ENCODE measurements at regions not wholly inside any gene's neighbourhood (a gene's known extent, or its start where the extent isn't known, plus 50 kb on each side); places are given as distances from the start of the nearest gene placed in this dataset.
"Not testable (repeated sequence)": the region's sequence is repeated elsewhere in the genome, so short reads cannot be mapped to it uniquely, and the experiment has no call there.

- DNase-seq (ENCODE audit: low spot score) = no peak
Observed at GRCh38 chr3:106882297-106882696, 494.9 kb upstream of the CCDC54 start.

GRCh38 chr3:106906074-106906473 is 471.2 kb upstream of the CCDC54 start:
- no peak for DNase-seq (ENCODE audit: low spot score)

GRCh38 chr3:106908181-106908938 is 468.9 kb upstream of the CCDC54 start:
- no peak for DNase-seq (ENCODE audit: low spot score)

GRCh38 chr3:106913111-106913698 is 464.0 kb upstream of the CCDC54 start:
- DNase-seq (ENCODE audit: low spot score) = peak; percentile 62

GRCh38 chr3:106913966-106914365 is 463.3 kb upstream of the CCDC54 start:
- DNase-seq (ENCODE audit: low spot score) = no peak

- no peak for DNase-seq (ENCODE audit: low spot score)
Observed at GRCh38 chr3:106920609-106921008, 456.6 kb upstream of the CCDC54 start.

- no peak for DNase-seq (ENCODE audit: low spot score)
Observed at GRCh38 chr3:106929081-106929480, 448.2 kb upstream of the CCDC54 start.

GRCh38 chr3:106930086-106930485 is 447.2 kb upstream of the CCDC54 start:
- DNase-seq (ENCODE audit: low spot score) = no peak

- DNase-seq (ENCODE audit: low spot score) = no peak
Observed at GRCh38 chr3:106931904-106932303, 445.3 kb upstream of the CCDC54 start.

GRCh38 chr3:106936337-106936736 is 440.9 kb upstream of the CCDC54 start:
- no peak for DNase-seq (ENCODE audit: low spot score)

- DNase-seq (ENCODE audit: low spot score) = no peak
Observed at GRCh38 chr3:106942051-106942450, 435.2 kb upstream of the CCDC54 start.

- DNase-seq (ENCODE audit: low spot score) = no peak
Observed at GRCh38 chr3:106943071-106943470, 434.2 kb upstream of the CCDC54 start.

- DNase-seq (ENCODE audit: low spot score) = no peak
Observed at GRCh38 chr3:106945435-106945834, 431.8 kb upstream of the CCDC54 start.

GRCh38 chr3:106946866-106947265 is 430.4 kb upstream of the CCDC54 start:
- DNase-seq (ENCODE audit: low spot score) = no peak

- DNase-seq (ENCODE audit: low spot score) = no peak
Observed at GRCh38 chr3:106957029-106957428, 420.2 kb upstream of the CCDC54 start.

- DNase-seq (ENCODE audit: low spot score) = no peak
Observed at GRCh38 chr3:106962993-106963392, 414.2 kb upstream of the CCDC54 start.

GRCh38 chr3:106963442-106963841 is 413.8 kb upstream of the CCDC54 start:
- DNase-seq (ENCODE audit: low spot score) = no peak

- DNase-seq (ENCODE audit: low spot score) = no peak
Observed at GRCh38 chr3:106965307-106965706, 411.9 kb upstream of the CCDC54 start.

- DNase-seq (ENCODE audit: low spot score) = no peak
Observed at GRCh38 chr3:106969596-106969995, 407.6 kb upstream of the CCDC54 start.

GRCh38 chr3:106981392-106981791 is 395.8 kb upstream of the CCDC54 start:
- no peak for DNase-seq (ENCODE audit: low spot score)

- no peak for DNase-seq (ENCODE audit: low spot score)
Observed at GRCh38 chr3:106985721-106986120, 391.5 kb upstream of the CCDC54 start.

GRCh38 chr3:106998841-106999682 is 378.2 kb upstream of the CCDC54 start:
- DNase-seq (ENCODE audit: low spot score) = not testable (repeated sequence)

- no peak for DNase-seq (ENCODE audit: low spot score)
Observed at GRCh38 chr3:107001635-107002034, 375.6 kb upstream of the CCDC54 start.

Measured in ecto neural progenitor cell (in vitro differentiated cells).